NCI-H187 (cell line): ENCODE measurements at regions not wholly inside any gene's neighbourhood (a gene's known extent, or its start where the extent isn't known, plus 50 kb on each side); places are given as distances from the start of the nearest gene placed in this dataset.
A peak's percentile ranks its signal among the peaks of the same experiment; 100 is the strongest.

ENCODE experiments used
- DNase-seq, 2 experiments: peaks; one replicate each; lab custom pipeline; 2025; lab: John Stamatoyannopoulos, UW

DNA sequence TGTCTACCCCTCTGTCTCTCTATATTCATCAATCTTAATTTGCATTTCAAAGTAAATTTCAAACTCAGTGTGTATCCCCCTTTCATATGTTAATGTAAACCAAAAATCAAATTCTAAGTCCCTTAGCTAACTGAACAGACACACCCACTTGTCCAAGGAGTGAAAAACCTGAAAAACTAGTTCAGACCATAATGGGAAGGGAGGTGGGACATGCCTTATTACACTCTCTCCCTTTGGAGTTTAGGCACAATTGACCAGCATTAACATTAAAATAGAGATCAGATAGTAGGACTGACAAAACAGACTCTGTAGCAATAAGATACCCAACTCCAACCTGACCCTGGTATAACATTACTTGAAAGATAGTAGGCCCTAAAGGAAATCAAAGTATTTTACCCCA, 247.7 kb upstream of the GADL1 start:
- no peak for DNase-seq

DNA sequence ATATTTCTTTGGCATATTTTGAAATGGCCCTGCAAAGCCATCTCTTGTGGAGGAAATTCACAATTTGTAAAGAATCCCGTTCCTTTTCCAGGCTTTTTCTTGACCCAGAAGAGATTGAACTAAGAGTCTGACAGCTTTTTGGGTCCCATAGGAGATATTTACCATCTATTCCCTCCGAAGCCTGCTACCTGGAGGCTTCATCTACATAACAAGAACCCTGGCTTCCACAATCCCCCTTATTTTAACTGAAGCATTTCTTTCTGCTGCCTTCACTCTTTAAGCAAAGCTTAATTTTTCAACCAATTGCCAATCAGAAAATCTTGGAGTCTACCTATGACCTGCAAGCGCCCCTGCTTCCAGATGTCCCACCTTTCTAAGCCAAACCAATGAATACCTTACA, 248.1 kb upstream of the GADL1 start:
- no peak for DNase-seq

DNA sequence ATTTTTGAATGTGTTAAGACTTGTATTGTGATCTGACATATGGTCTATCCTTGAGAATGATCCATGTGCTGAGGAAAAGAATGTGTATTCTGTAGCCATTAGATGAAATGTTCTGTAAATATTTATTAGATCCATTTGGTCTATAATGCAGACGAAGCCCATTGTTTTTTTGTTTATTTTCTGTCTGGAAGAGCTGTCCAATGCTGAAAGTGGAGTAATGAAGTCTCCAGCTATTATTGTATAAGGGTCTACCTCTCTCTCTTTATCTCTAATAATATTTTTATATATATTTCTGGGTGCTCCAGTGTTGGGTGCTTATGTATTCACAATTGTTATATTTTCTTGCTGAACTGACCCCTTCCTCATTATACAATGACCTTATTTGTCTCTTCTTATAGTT, 250.6 kb upstream of the GADL1 start:
- no peak for DNase-seq

DNA sequence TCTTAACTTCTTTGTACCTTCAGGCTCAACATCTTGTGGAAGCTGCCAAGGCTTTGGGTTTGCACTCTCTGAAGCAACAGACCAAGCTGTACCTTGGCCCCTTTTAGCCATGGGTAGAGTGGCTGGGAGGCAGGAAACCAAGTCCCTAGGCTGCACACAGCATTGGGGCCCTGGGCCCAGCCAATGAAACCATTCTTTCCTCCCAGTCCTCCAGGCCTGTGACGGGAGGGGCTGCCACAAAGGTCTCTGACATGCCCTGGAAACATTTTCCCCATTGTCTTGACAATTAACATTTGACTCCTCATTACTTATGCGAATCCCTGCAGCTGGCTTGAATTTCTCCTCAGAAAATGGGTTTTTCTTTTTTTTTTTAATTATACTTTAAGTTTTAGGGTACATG, 253.1 kb upstream of the GADL1 start:
- DNase-seq: no peak

DNA sequence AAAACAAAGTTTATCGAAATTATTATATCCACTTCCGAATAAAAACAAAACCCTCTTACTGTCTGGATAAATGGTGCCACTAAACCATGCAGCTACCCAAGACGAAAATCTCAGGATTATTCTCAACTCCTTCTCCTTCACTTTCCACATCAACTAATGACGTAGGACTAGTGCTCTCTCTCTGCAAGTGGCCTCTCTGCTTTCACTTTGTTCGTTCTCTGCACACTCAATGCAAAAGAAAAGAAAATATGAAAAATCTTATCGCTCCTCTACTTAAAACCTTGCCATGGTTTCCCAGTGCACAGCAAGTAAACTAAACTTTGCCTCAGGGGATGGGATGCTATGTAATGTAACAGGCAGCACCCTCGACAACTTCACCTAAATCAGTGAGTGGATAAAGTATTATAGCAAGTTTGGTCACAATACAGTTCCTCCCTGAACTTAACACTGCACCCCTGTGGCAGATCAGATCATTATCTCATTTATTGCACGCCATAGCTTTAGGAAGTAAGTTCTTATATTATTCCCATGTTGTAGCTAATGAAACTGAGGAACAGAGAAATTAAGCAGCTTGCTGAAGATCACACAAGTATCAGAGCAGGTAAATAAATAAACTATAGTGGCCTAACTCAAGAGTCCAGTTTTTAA, 262.7 kb upstream of the GADL1 start:
- no peak for DNase-seq

DNA sequence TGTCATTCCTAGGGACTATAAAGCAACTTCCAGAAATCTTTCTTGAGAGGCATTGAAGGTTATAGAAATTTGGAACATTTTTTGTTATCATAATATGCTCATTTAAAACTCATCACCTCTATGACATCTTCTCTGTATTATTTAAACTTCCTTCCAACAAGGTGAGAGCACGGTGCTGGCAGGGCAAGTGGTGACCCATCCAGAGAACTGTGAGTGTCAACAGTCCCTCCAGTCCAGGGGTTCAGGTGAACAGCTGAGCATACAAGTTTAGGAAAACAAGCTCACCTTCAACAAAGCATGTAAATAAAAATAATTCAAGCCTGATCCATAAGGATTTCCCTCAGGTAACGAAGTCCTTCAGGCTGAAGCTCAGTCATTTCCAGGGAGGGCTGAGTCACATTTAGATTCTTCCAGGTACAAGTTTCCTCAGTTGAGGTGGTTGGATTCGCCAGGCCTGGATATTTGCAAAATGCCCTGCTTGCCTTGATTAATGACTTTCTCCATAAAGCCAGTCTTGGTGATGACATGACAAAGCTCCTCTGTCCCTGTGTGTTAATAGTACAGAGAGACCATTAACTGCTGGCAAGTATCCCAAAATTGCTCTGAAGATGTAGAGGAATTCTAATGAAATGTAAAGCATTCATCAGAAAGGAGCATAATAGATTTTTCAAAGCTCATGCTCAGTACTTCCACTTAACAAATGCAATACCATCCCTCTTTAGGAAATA, 263.6 kb upstream of the GADL1 start:
- DNase-seq: no peak

DNA sequence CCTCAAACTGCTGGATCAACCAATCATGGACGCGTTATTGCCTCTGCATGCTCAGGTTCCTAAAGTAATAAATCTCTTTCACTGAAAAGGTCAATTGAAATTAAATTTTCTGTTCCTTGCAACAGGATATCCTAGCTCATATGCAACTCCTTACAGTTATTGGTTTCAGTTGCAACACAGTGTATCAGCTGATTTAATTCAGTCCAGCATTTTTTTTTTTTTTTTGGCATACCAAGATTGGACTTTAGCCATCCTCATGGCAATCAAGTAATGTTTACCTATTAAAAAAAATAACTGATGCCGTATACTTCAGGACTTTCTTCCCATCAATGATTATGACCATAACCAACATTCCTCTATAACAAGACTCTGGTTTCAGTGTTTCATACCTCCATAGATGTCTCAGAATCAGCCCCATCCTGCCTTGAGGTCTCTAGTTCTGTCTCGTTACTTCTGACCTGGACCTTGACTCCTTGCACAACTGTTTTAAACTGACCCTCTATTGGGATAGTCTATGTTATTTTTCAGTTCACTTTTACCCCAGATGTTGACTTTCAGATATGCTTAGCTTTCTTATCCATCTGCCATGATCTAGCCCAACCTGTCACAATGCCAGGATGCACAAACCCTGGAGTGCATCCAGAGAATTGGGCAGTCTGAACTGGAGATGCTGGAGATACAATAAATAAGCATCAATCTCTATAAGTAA, 265.0 kb upstream of the GADL1 start:
- no peak for DNase-seq

DNA sequence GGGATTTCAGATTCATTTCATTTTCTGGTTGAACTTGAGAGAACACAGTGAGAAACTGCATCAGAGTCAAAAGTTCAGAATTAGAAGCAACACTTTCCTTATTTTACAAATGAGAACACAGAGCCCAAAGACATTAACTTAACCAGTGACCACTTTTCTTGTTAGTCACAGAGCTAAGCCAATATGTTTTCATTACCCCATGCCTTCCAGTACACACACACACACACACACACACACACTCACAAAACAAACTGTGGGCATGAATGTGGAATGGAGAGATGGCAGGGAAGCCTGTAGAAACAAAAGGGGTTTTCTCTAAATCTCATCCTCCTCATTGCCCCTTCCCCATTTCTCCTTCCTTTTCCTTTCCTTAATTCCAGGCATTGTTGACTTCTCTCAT, 267.4 kb upstream of the GADL1 start:
- no peak for DNase-seq

DNA sequence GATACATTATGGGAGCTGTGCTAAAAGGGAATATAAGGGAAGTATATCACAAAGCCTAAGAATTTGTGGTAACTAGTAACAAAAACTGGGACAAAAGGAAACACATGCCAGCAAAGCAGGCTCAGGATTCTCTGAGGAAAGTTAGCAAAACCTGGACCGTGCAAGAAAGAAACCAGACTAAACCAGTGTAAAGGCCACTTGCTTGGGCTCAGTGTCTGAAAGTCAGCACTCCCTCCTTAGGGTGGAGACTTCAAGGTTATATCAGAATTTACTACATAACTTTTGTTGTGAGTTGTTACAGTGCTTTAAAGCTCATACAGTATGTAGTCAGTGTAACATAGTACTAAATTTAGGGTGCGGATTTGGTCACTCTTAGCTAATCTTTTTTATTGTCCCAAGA, 269.9 kb upstream of the GADL1 start:
- DNase-seq: no peak

DNA sequence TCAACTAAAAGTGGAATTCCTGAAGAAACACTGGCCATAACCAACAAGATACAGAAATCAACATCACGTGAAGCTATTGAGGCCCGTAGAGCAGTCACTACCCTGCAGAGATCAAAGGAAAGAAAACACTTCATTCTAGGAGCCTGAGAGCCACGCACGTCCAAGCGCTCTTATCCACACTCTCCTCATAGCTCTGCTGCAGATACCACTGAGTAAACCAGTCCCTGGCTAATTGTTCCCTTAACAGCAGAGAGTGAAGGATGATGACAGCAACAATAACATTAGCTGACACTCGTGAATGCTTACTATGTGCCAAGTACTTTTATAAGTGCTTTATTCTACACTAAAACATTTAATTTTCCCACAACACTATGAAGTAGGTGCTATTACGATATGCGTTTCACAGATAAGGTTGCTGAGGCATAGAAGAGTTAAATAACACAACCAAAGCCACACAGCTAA, 271.0 kb upstream of the GADL1 start:
- DNase-seq: peak; percentile 40 to 71

DNA sequence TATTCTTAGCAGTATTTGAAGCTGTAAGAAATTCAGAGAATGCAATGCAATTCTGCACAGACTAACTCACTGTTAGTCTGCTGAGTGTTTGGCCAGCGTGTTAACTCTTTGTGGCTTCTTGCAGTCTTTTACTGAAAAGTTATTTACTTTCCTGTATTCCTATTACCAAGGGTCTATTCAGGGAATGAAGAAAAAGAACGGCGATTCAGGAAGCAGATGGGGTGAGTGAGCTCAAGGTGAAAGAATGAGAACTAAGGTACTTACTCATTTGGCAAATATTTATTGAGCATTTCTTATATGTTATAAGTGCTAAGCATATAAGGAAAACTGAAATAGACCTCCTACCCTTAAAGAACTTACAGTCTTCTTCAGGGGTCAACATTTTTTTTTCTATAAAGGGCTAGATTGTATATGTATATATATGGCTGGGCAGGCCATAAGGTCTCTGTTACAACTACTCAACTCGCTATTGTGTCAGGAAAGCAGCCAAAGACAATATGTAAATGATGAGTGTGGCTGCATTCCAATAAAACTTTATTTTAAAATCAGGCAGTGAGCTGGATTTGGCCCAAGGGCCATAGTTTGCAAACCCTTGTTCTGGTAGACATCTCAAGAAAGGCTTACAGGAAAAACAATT, 271.9 kb upstream of the GADL1 start:
- DNase-seq: no peak

DNA sequence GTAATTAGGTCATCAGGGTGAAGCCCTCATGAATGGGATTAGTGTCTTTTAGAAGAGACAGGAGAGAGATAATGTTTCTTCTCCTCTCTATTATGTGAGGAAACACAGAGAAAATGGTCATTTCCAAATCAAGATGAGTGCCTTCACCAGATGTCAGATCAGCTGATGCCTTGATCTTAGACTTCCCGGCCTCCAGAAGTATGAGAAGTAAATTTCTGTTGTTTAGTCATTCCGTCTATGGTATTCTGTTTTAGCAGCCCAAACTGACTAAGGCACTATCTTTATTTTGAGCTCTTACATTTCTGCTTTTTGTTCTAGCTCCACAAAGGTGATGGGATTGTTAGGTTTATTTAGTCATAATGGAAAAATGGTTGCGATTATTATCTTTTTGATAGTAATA, 273.2 kb upstream of the GADL1 start:
- no peak for DNase-seq

DNA sequence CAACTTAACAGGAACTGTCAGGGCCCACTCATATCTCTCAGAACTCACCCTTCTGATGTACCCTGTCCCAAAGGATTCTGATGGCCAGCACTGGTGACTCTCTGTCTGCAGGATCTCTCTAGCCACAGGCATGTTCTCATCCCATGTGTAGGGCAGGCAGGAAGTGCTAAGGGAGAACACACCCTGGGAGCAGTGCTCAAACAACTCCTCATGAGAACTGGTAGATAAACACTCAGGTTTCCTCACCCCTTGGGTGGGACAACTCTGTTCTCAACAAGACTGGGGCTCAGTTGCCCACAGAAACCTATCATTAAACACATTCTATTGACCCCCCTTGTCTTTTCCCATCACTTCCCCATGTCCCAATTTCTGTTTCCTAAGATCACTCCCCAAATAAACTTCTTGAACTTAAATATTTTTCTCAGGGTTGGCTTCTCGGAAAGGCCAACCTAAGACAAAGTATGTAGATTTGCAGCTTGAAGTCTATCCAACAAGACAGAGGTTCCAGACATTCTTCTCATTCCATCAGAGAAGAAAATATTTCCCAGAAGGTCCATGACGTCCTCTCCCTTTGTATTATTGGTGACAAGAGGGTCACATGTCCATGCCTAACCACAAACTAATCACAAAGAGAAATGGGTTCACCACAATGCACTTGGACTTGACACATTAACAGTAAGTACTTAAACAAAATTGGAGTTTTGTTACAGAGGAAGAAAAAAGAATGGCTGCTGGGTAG, 276.6 kb upstream of the GADL1 start:
- no peak for DNase-seq

DNA sequence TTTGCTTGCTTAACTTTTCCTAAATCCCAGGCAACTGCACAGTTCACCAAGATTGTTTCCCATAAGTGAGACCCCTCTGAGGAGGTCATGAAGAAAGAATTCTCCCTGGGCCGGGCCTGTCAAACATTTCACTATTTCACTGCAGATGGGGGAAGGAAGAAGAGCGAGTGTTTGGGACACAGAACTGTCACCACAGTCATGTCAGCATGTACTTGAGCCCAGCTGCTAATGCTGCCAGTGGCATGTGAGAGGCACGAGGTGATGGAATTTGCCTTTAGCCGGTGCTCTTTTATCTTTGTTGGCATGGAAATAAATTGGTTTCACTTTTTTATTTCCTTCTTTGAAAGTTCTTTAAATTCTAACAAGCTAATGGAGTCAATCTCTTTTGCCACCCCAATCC, 277.9 kb upstream of the GADL1 start:
- no peak for DNase-seq

DNA sequence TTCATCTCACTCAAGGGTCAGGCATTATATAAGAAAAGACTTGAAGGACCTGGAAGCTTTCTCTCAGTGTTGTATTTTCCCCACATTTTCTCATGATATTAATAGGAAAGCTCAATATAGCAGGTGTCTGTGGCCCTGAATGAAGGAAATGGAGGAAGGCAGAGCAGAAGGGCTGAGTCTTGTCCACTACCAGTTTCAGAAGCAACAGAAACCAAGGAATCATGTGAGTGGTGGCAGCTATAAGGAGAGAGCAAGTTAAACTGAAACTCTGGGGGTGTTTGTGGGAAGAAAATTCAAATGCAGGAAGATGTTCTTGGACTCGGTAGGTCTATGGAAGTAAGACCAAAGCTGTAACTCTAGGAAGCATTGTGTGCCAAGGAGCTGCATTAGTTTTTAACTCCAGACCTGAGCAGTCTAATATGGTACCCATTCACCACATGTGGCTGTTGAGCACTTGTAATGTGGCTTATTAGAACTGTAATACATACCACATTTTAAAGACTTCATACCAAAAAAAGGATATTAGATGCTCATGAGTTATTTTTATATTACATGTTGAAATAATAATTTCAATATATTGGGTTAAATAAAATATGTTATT, 278.8 kb upstream of the GADL1 start:
- DNase-seq: no peak

DNA sequence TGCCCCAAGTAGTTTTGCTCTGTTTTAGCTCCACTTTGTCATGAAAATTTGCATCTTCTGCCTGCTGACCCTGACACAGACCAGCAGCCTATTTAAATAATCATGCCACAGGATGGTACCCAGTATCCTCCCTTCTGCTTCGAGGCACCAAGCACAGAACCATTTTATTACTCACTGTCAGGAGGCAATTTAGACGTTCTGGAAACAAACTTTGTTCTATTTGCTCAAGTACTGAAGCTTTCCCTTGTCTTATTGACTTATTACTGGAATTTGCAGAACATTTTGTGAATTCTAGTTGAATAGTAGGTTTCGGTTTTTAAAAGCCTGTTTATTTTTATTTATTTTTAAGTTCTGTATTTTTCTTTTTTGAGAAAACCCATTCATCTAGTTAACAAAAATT, 279.6 kb upstream of the GADL1 start:
- DNase-seq: no peak

DNA sequence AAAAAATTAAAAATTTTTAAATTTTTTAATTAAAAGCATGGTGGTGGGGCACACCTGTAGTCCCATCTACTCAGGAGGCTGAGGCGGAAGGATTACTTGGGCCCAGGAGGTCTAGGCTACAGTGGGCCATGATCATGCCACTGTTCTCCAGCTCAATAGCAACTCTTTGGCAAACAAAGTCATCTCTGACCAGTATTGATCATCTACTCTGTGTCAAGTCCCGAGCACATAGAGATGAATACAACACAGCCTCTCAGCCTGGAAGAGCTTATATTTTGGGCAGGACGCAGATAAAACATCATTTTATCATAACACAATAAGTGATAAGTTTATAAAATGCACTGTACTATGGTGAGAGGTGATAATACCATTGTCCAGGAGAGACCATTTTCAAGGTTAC, 281.6 kb upstream of the GADL1 start:
- DNase-seq: no peak

DNA sequence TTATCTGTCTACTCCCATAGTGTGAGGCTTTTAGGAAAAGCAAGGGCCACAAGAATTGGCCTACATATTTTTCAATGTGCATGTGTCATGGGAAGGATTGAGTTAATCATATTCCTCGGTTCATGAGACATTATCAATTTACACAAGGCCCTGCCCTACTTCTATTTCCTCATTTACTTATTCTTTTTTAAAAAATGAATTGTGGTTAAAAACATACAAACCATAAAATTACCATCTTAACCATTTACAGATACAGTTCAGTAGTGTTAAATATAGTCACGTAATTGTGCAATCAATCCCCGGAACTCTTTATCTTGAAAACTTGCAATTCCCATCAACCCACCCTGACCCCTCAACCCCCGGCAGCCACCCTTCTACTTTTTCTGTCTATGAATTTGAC, 284.0 kb upstream of the GADL1 start:
- DNase-seq: no peak

DNA sequence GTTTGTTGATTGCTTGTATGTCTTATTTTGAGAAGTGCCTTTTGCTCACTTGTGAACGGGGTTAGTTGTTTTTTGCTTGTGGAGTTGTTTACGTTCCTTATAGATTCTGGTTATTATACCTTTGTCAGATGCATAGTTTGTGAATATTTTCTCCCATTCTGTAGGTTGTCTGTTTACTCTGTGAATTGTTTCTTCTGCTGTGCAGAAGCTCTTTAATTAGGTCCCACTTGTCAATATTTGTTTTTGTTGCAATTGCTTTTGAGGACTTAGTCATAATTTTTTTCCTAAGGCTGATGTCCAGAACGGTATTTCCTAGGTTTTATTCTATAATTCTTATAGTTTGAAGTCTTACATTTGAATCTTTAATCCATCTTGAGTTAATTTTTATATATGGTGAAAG, 285.3 kb upstream of the GADL1 start:
- DNase-seq: no peak

DNA sequence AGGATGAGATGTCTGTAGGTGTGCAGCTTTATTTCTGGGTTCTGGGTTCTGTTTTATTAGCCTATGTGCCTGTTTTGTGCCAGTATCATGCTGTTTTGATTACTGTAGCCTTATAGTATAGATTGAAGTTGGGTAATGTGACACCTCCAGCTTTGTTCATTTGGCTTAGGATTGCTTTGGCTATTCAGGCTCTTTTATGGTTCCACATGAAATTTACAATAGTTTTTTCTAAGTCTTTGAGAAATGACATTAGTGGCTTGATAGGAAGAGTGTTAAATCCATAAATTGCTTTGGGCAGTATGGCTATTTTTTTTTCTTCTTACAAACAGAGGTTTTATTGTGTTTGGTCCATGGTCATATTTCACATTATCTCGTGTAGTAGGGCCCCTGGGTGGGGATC, 285.8 kb upstream of the GADL1 start:
- no peak for DNase-seq

DNA sequence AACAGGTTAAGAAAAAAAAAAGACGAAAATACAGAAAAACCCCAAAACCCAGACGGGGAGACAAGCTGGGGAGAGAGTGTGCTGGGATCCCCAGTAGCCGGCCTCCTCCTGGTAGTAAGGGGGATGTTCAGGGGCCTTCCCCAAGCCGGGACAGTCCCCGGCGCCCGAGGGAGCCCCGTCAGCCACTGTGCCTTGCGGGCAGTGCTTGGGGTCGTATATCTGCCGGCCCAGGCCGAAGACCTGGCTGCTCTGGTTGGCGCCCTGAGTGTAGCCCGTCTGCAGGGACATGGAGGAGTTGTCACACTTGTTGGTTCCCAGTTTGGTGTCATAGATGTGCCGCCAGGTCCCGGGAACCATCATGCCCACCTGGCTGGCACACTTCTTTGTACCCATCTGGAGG, 287.2 kb upstream of the GADL1 start:
- DNase-seq: no peak

DNA sequence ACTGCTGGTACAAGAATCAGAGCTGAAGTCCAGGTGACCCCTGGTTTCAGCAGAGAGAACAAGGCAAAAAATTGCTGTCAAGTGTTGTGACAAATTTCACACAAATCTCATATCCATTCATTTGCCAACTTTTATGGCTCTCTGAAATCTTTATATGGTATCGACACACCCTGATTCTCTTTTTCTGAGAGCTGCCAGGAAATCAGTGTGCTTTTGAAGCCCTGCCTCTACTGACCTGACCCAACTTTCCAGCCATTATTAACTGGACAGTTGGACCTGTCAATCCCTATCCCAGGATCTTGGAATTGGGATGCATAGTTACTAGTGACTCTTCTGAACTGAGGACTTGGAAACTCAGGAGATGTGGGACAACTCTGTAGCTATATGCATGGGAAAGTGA, 288.2 kb upstream of the GADL1 start:
- DNase-seq: no peak
